ENCODE measurements at regions not wholly inside any gene's neighbourhood (a gene's known extent, or its start where the extent isn't known, plus 50 kb on each side); places are given as distances from the start of the nearest gene placed in this dataset.

- TF ChIP-seq, protein P1, sequence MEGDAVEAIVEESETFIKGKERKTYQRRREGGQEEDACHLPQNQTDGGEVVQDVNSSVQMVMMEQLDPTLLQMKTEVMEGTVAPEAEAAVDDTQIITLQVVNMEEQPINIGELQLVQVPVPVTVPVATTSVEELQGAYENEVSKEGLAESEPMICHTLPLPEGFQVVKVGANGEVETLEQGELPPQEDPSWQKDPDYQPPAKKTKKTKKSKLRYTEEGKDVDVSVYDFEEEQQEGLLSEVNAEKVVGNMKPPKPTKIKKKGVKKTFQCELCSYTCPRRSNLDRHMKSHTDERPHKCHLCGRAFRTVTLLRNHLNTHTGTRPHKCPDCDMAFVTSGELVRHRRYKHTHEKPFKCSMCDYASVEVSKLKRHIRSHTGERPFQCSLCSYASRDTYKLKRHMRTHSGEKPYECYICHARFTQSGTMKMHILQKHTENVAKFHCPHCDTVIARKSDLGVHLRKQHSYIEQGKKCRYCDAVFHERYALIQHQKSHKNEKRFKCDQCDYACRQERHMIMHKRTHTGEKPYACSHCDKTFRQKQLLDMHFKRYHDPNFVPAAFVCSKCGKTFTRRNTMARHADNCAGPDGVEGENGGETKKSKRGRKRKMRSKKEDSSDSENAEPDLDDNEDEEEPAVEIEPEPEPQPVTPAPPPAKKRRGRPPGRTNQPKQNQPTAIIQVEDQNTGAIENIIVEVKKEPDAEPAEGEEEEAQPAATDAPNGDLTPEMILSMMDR (IDR thresholded peaks at IDR 0.05) = no peak
- no peaks in the 10 kb centered on the region for H3K9me3 ChIP-seq
- ATAC-seq (no peak), DNase-seq (no peak)
- H3K27me3 ChIP-seq = peaks cover 0 to 16% (median 0%) of the 10 kb centered on the region in 7 donors
- H3K36me3 ChIP-seq = no peaks in the 10 kb centered on the region
- H3K4me1 ChIP-seq = peaks cover 0 to 10% (median 0%) of the 10 kb centered on the region in 9 donors
- intact Hi-C loops (cut with DNase I) = no loop called here
- H3K27ac ChIP-seq = no peak overlapping the region
- WGBS, 2 donors = 61% methylated on average over 5 of the region's 5 CpGs
- H3K4me3 ChIP-seq = no peak overlapping the region
Observed at GRCh38 chrX:16479206-16479869, 170.6 kb upstream of the S100G start.

DNA sequence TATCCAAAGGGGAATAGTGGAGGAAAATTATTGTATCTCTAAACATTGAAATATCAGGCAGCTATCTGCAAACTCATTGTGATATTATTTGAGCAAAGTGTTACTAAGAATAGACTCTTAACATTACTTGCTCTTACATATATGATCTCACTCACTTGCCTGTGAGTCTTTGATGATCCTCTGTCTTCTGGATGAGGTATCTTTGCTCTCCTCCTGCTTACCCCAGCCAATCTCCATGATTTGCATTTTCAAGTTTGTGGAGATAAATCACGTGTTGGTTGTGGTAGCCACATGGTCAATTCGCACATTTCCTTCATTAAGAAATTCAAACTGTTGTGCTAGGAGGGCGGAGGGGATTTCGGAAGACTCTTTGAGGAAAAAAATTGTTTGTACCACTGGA lies 169.9 kb upstream of the S100G start:
- H3K4me3 ChIP-seq = no peak overlapping the region
- no peak overlapping the region for H3K27ac ChIP-seq
- WGBS, 2 donors = 91 to 92% methylated on average over 4 of the region's 4 CpGs
- TF ChIP-seq, protein P1 (IDR thresholded peaks at IDR 0.05) = no peak
- no peak for DNase-seq
- H3K9me3 ChIP-seq = no peaks in the 10 kb centered on the region
- intact Hi-C loops (cut with DNase I) = no loop called here
- no peak for ATAC-seq
- H3K27me3 ChIP-seq = peaks cover 0 to 11% (median 0%) of the 10 kb centered on the region in 7 donors
- peaks cover 0 to 14% (median 0%) of the 10 kb centered on the region in 9 donors for H3K4me1 ChIP-seq
- no peaks in the 10 kb centered on the region for H3K36me3 ChIP-seq

GRCh38 chrX:16484338-16484737 lies 165.6 kb upstream of the S100G start:
- Histone ChIP-seq H3K27ac (no peak overlapping the region), H3K36me3 (no peaks in the 10 kb centered on the region), H3K27me3 (peaks cover 0 to 17% (median 0%) of the 10 kb centered on the region in 7 donors), H3K4me1 (peaks cover 0 to 14% (median 0%) of the 10 kb centered on the region in 9 donors), H3K9me3 (no peaks in the 10 kb centered on the region), H3K4me3 (no peak overlapping the region)
- ATAC-seq (peak in 1 of 8 donors; percentile 73), DNase-seq (no peak)
- TF ChIP-seq, protein P1 (IDR thresholded peaks at IDR 0.05) = no peak
- intact Hi-C loops (cut with DNase I) = no loop called here

- Histone ChIP-seq H3K27me3 (peaks cover 0 to 16% (median 0%) of the 10 kb centered on the region in 7 donors), H3K4me1 (peaks cover 0 to 14% (median 0%) of the 10 kb centered on the region in 9 donors), H3K27ac (no peak overlapping the region), H3K9me3 (no peaks in the 10 kb centered on the region), H3K4me3 (no peak overlapping the region), H3K36me3 (no peaks in the 10 kb centered on the region)
- TF ChIP-seq, protein P1 (IDR thresholded peaks at IDR 0.05) = no peak
- ATAC-seq (no peak), DNase-seq (no peak)
- intact Hi-C loops (cut with DNase I) = no loop called here
- 82 to 97% methylated on average over 2 of the region's 2 CpGs for WGBS, 2 donors
Observed at GRCh38 chrX:16487620-16488385, 162.2 kb upstream of the S100G start.
